ENCODE measurements at regions not wholly inside any gene's neighbourhood (a gene's known extent, or its start where the extent isn't known, plus 50 kb on each side); places are given as distances from the start of the nearest gene placed in this dataset.

DNA sequence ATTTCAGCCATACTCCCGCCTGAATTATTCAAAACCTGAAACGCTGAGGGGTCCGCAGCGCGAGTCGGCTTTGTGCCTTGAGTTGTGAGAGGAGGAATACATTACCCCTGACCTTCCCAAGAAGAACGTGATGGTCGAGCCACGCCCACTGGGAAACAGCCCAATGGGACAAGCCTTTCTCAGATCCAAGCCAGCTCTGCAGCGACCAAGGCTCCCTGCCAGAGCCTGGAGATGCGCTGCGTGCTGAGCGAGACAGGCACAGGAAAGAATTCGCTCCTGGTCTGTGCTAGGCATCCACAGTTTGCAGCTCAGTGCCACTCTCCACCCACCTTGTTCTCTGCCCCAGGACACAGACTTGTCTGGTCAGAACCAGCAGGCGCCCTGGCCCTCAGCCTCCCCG is 74.1 kb upstream of the GLI2 start:
- TF ChIP-seq MTF1 (CRISPR knock-in tag; IDR thresholded peaks at IDR 0.05; ENCODE audit: borderline replicate concordance) = no peak
- no peak for TF ChIP-seq ILF3 (IDR thresholded peaks at IDR 0.05; ENCODE audit: borderline replicate concordance)
- TF ChIP-seq ZNF436 (CRISPR knock-in tag; IDR thresholded peaks at IDR 0.05) = no peak
- no peak for TF ChIP-seq RBFOX2 (IDR thresholded peaks at IDR 0.05; ENCODE audit: low read depth, low read length)
- TF ChIP-seq PTBP1 (IDR thresholded peaks at IDR 0.05; ENCODE audit: low read depth, low read length) = no peak
- no peak for TF ChIP-seq HIVEP1 (CRISPR knock-in tag; IDR thresholded peaks at IDR 0.05)
- TF ChIP-seq, protein P1, sequence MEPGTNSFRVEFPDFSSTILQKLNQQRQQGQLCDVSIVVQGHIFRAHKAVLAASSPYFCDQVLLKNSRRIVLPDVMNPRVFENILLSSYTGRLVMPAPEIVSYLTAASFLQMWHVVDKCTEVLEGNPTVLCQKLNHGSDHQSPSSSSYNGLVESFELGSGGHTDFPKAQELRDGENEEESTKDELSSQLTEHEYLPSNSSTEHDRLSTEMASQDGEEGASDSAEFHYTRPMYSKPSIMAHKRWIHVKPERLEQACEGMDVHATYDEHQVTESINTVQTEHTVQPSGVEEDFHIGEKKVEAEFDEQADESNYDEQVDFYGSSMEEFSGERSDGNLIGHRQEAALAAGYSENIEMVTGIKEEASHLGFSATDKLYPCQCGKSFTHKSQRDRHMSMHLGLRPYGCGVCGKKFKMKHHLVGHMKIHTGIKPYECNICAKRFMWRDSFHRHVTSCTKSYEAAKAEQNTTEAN (CRISPR knock-in tag; IDR thresholded peaks at IDR 0.05) = no peak
- TF ChIP-seq NFIC (IDR thresholded peaks at IDR 0.05) = no peak
- TF ChIP-seq RBM39 (optimal IDR thresholded peaks at IDR 0.05; ENCODE audit: low read depth, low read length) = no peak
- no peak for TF ChIP-seq HNRNPL (IDR thresholded peaks at IDR 0.05; ENCODE audit: low read depth, low read length)
- TF ChIP-seq POLR3A (IDR thresholded peaks at IDR 0.05; ENCODE audit: borderline replicate concordance, extremely low read depth, insufficient read depth, insufficient read length) = no peak
- TF ChIP-seq ZNF140 (CRISPR knock-in tag; IDR thresholded peaks at IDR 0.05) = no peak
- no peak for TF ChIP-seq MLLT1 (IDR thresholded peaks at IDR 0.05)
- TF ChIP-seq, protein P2, sequence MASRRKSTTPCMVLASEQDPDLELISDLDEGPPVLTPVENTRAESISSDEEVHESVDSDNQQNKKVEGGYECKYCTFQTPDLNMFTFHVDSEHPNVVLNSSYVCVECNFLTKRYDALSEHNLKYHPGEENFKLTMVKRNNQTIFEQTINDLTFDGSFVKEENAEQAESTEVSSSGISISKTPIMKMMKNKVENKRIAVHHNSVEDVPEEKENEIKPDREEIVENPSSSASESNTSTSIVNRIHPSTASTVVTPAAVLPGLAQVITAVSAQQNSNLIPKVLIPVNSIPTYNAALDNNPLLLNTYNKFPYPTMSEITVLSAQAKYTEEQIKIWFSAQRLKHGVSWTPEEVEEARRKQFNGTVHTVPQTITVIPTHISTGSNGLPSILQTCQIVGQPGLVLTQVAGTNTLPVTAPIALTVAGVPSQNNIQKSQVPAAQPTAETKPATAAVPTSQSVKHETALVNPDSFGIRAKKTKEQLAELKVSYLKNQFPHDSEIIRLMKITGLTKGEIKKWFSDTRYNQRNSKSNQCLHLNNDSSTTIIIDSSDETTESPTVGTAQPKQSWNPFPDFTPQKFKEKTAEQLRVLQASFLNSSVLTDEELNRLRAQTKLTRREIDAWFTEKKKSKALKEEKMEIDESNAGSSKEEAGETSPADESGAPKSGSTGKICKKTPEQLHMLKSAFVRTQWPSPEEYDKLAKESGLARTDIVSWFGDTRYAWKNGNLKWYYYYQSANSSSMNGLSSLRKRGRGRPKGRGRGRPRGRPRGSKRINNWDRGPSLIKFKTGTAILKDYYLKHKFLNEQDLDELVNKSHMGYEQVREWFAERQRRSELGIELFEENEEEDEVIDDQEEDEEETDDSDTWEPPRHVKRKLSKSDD (conservative IDR thresholded peaks at IDR 0.05; ENCODE audit: low read length) = no peak
- no peak for TF ChIP-seq ZNF224 (CRISPR knock-in tag; IDR thresholded peaks at IDR 0.05)
- no peak for TF ChIP-seq ETV1 (tag; conservative IDR thresholded peaks at IDR 0.05; ENCODE audit: low read depth)
- TF ChIP-seq ETS2 (tag; IDR thresholded peaks at IDR 0.05; ENCODE audit: borderline replicate concordance, poor library complexity, severe bottlenecking) = no peak
- POLR2A ChIA-PET = no interaction called here
- CTCF ChIA-PET (ENCODE audit: low intra/inter-chr PET ratio) = no interaction called here

More for the DNA sequence above, 74.1 kb upstream of the GLI2 start:
- in situ Hi-C loops (cut with MboI) (no loop called here), intact Hi-C loops (cut with micrococcal nuclease) (no loop called here)
- Histone ChIP-seq H3K79me2 (ENCODE audit: control insufficient read depth, insufficient read depth, low read length) (no peaks in the 10 kb centered on the region), H2AFZ (ENCODE audit: low read depth, low read length) (no peak overlapping the region), H3K9me1 (ENCODE audit: control insufficient read depth, insufficient read depth, low read length) (no peaks in the 10 kb centered on the region), H4K20me1 (replicated peaks; ENCODE audit: control insufficient read depth, insufficient read depth, low read length) (no peaks in the 10 kb centered on the region), H3K27ac (ENCODE audit: extremely low read depth, low read depth, low read length) (no peak overlapping the region), H3K4me3 (no peak overlapping the region), H3K4me2 (ENCODE audit: insufficient read depth, low read length) (no peak overlapping the region), H3K9ac (ENCODE audit: insufficient read depth in 1 of 2, low read depth in 2 of 2, low read length in 2 of 2) (no peak overlapping the region), H3K9me3 (replicated peaks; ENCODE audit: control insufficient read depth, insufficient read depth, low read depth, low read length) (no peaks in the 10 kb centered on the region), H3K36me3 (ENCODE audit: control insufficient read depth, insufficient read depth, low read length) (no peaks in the 10 kb centered on the region), H3K4me1 (replicated peaks in 1 of 2; ENCODE audit: control insufficient read depth in 2 of 2, insufficient read depth in 2 of 2, low read length in 2 of 2) (no peaks in the 10 kb centered on the region), H3K27me3 (ENCODE audit: control insufficient read depth in 2 of 2, insufficient read depth in 2 of 2, low read length in 2 of 2) (peaks cover 4 to 30% of the 10 kb centered on the region in 2 experiments; a peak in 2 of 5 replicates)
- BruUV-seq (replicated peaks) = no TSS peak
- DNase-seq (ENCODE audit: extremely low read depth in 1 of 4, low spot score in 3 of 4) = no peak
- ATAC-seq = no peak
- no peak for FAIRE-seq
- 0% methylated on average over 16 of the region's 16 CpGs for WGBS (ENCODE audit: insufficient coverage, low coverage, missing lambda C conversion rate)
